Gastroesophageal sphincter (tissue), 4 donors: ENCODE measurements at regions not wholly inside any gene's neighbourhood (a gene's known extent, or its start where the extent isn't known, plus 50 kb on each side); places are given as distances from the start of the nearest gene placed in this dataset.

Experiments used
- ATAC-seq: fragments of 150-250 bp; one replicate; pipeline ENCODE4 v1.9.1; 2016; ENCODE audit warnings: mild to moderate bottlenecking, moderate library complexity
- H3K27ac ChIP-seq, 4 donors: fragments of 200-600 bp; sonication (generic) in 3 of 4; 1 replicate in 3 of 4; 2 replicates in 1 of 4; pipeline ENCODE4 v1.5.1; 2016 to 2019
- H3K27me3 ChIP-seq: fragments of 200-600 bp; sonication (generic); one replicate; pipeline ENCODE4 v1.5.1; 2019
- H3K36me3 ChIP-seq, 2 donors: fragments of 200-600 bp; sonication (generic); one replicate each; pipeline ENCODE4 v1.5.1; 2019; ENCODE audit warnings: control low read depth in 1 of 2
- H3K4me1 ChIP-seq, 3 donors: fragments of 200-600 bp; sonication (generic); 1 replicate in 2 of 3; 2 replicates in 1 of 3; pipeline ENCODE4 v1.5.1; 2016 to 2019; ENCODE audit warnings: control low read depth in 2 of 3
- H3K4me3 ChIP-seq, 2 donors: fragments of 200-600 bp; sonication (generic); one replicate each; pipeline ENCODE4 v1.5.1; 2019; ENCODE audit warnings: mild to moderate bottlenecking in 1 of 2, moderate library complexity in 1 of 2
- H3K9me3 ChIP-seq, 3 donors: fragments of 200-600 bp; sonication (generic); one replicate each; pipeline ENCODE4 v1.5.1; 2017 to 2019; ENCODE audit warnings: control low read depth in 2 of 3
- CTCF ChIP-seq, 4 experiments: fragments of 200-600 bp in 2 of 4; fragments of 450-650 bp in 2 of 4; sonication (generic) in 1 of 4; IDR thresholded peaks; one replicate each; pipeline ENCODE4 v1.5.1; 2017 to 2019; ENCODE audit warnings: antibody characterized with exemption in 4 of 4, mild to moderate bottlenecking in 2 of 4, moderate library complexity in 2 of 4
- EP300 ChIP-seq: sonication (generic); formaldehyde crosslinking; IDR thresholded peaks from one replicate; pipeline ENCODE4 v1.6.1; 2017; ENCODE audit warnings: antibody characterized with exemption, mild to moderate bottlenecking
- POLR2A ChIP-seq, 2 donors: fragments of 450-650 bp; IDR thresholded peaks; one replicate each; pipeline ENCODE4 v1.6.1; 2017; ENCODE audit warnings: antibody characterized with exemption in 2 of 2, mild to moderate bottlenecking in 2 of 2, moderate library complexity in 1 of 2
- POLR2AphosphoS5 ChIP-seq: sonication (generic); formaldehyde crosslinking; IDR thresholded peaks from one replicate; pipeline ENCODE4 v1.6.1; 2017; ENCODE audit warnings: antibody characterized with exemption
- WGBS, 2 donors: methylation state at CpG; one replicate each; pipeline ENCODE4 v1.1.5; 2018; ENCODE audit warnings: low coverage in 1 of 2; 5-methylcytosine and 5-hydroxymethylcytosine counted together

DNA sequence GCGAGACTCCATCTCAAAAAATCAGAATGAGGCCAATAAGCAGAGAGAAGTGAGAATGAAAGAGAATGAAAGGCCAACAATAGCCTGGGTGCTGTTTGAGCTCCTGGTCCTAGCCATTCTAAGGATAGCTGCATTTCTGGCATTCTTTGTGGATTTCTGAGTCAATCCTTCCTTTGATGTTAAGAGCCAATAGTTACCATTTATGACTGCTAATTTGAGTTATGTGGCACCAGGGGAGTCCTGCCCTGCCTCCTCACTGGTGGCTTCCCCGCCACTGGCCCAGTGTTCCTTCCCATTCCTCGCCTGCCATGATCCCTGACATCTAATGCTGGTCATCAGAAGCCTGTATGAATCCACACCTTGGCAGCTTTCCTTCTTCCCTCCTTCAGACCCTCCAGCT is 991.2 kb downstream of the UQCRFS1 start:
- Histone ChIP-seq H3K36me3 (no peaks in the 10 kb centered on the region), H3K4me1 (no peaks in the 10 kb centered on the region), H3K27ac (no peak overlapping the region), H3K27me3 (peaks cover 12% of the 10 kb centered on the region), H3K4me3 (no peak overlapping the region), H3K9me3 (no peaks in the 10 kb centered on the region)
- WGBS, 2 donors: 82 to 87% methylated on average over 3 of the region's 3 CpGs
- TF ChIP-seq POLR2A (IDR thresholded peaks at IDR 0.05): no peak
- TF ChIP-seq EP300: no peak
- no peak for TF ChIP-seq POLR2AphosphoS5
- no peak for TF ChIP-seq CTCF (IDR thresholded peaks at IDR 0.05)
- no peak for ATAC-seq

- no peaks in the 10 kb centered on the region for H3K4me1 ChIP-seq
- H3K4me3 ChIP-seq: no peak overlapping the region
- H3K36me3 ChIP-seq: no peaks in the 10 kb centered on the region
- 20 to 25% methylated on average over 1 to 2 of the region's 5 CpGs for WGBS, 2 donors
- TF ChIP-seq EP300 (no peak), POLR2A (IDR thresholded peaks at IDR 0.05) (no peak), POLR2AphosphoS5 (no peak), CTCF (IDR thresholded peaks at IDR 0.05) (no peak)
- H3K27me3 ChIP-seq: peaks cover 3% of the 10 kb centered on the region
- H3K9me3 ChIP-seq: no peaks in the 10 kb centered on the region
- no peak for ATAC-seq
- no peak overlapping the region for H3K27ac ChIP-seq
These were observed 994.2 kb downstream of the UQCRFS1 start for GRCh38 chr19:28218728-28219127.

- TF ChIP-seq POLR2A (IDR thresholded peaks at IDR 0.05): no peak
- no peak for TF ChIP-seq EP300
- TF ChIP-seq CTCF (IDR thresholded peaks at IDR 0.05): no peak
- TF ChIP-seq POLR2AphosphoS5: no peak
- Histone ChIP-seq H3K9me3 (no peaks in the 10 kb centered on the region), H3K27me3 (no peaks in the 10 kb centered on the region), H3K4me1 (no peaks in the 10 kb centered on the region), H3K4me3 (no peak overlapping the region), H3K36me3 (no peaks in the 10 kb centered on the region), H3K27ac (no peak overlapping the region)
- ATAC-seq: no peak
- WGBS, 2 donors: 0% methylated on average over 1 of the region's 1 CpG
These were observed 995.9 kb downstream of the UQCRFS1 start for GRCh38 chr19:28217022-28217421.

DNA sequence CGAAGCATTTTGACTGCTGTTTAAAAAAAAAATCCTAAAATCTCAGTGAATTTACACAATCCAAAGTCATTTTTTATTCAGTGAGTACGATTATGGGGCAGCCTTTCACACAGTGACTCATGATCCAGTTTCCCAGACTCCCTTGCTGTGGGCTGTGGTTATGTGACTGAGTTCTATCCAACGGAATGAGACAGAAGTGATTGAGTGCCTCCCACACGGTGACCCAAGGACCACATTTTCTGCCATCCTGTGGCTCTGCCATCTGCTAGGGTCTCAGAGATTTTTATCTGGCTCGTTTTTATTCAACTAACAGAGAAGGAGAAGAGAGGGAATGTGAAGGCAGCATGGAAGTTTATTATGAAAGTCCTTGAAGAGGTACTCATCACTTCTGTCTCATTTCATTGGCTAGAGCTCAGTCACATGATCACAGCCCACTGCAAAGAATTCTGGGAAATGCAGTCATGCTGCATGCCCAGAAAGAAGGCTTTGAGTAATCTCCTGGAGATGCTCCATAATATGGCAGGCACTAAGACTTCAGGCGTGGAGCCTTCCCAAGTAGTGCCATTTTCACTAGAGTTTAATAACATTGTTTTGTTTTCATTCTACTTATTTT is 999.4 kb downstream of the UQCRFS1 start:
- H3K27ac ChIP-seq: no peak overlapping the region
- ATAC-seq: no peak
- no peaks in the 10 kb centered on the region for H3K36me3 ChIP-seq
- no peak for TF ChIP-seq CTCF (IDR thresholded peaks at IDR 0.05)
- no peak for TF ChIP-seq POLR2A (IDR thresholded peaks at IDR 0.05)
- TF ChIP-seq POLR2AphosphoS5: no peak
- TF ChIP-seq EP300: no peak
- H3K4me3 ChIP-seq: no peak overlapping the region
- no peaks in the 10 kb centered on the region for H3K9me3 ChIP-seq
- no peaks in the 10 kb centered on the region for H3K27me3 ChIP-seq
- WGBS, 2 donors: 52 to 54% methylated on average over 2 to 6 of the region's 6 CpGs
- no peaks in the 10 kb centered on the region for H3K4me1 ChIP-seq

- Histone ChIP-seq H3K4me1 (no peaks in the 10 kb centered on the region), H3K27ac (no peak overlapping the region), H3K36me3 (no peaks in the 10 kb centered on the region), H3K27me3 (no peaks in the 10 kb centered on the region), H3K4me3 (no peak overlapping the region), H3K9me3 (no peaks in the 10 kb centered on the region)
- no peak for TF ChIP-seq POLR2AphosphoS5
- no peak for TF ChIP-seq POLR2A (IDR thresholded peaks at IDR 0.05)
- no peak for TF ChIP-seq CTCF (IDR thresholded peaks at IDR 0.05)
- no peak for TF ChIP-seq EP300
- no peak for ATAC-seq
- WGBS, 2 donors: 55 to 65% methylated on average over 2 of the region's 2 CpGs
These were observed 1002.1 kb downstream of the UQCRFS1 start for GRCh38 chr19:28210886-28211285.
